Testis (tissue), 2 donors: ENCODE measurements at regions not wholly inside any gene's neighbourhood (a gene's known extent, or its start where the extent isn't known, plus 50 kb on each side); places are given as distances from the start of the nearest gene placed in this dataset.

Experiments used
- POLR2A ChIP-seq: fragments of 450-650 bp; IDR thresholded peaks from one replicate; pipeline ENCODE4 v1.6.1; 2017; ENCODE audit warnings: antibody characterized with exemption, mild to moderate bottlenecking, moderate library complexity
- TF ChIP-seq, protein P1 (sequence below), 3 experiments: fragments of 450-650 bp in 2 of 3; fragments of 200-600 bp in 1 of 3; sonication (generic) in 1 of 3; IDR thresholded peaks; one replicate each; pipeline ENCODE4 v1.5.1; 2016 to 2019; ENCODE audit warnings: antibody characterized with exemption in 3 of 3, mild to moderate bottlenecking in 2 of 3, moderate library complexity in 1 of 3

DNA sequence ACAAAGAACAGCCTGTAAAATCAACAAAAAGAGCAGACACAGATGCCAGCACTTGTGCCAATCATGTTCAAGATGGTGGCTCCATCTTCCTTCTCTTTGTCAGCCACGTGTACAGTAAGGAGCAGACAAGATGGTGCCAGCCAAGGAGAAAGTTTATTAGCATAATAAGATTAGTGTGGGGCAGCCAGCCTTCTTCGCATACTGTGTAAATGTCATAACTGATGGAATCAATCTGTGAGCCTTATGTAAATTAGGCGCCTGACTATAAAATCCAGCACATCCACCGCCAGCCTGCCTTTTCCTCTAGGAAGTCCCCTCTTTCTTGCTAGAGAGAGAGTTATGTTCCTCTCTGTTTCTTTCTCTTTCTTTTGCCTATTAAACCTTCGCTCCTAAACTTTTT, 99.7 kb upstream of the RALGAPA2 start:
- TF ChIP-seq, protein P1, sequence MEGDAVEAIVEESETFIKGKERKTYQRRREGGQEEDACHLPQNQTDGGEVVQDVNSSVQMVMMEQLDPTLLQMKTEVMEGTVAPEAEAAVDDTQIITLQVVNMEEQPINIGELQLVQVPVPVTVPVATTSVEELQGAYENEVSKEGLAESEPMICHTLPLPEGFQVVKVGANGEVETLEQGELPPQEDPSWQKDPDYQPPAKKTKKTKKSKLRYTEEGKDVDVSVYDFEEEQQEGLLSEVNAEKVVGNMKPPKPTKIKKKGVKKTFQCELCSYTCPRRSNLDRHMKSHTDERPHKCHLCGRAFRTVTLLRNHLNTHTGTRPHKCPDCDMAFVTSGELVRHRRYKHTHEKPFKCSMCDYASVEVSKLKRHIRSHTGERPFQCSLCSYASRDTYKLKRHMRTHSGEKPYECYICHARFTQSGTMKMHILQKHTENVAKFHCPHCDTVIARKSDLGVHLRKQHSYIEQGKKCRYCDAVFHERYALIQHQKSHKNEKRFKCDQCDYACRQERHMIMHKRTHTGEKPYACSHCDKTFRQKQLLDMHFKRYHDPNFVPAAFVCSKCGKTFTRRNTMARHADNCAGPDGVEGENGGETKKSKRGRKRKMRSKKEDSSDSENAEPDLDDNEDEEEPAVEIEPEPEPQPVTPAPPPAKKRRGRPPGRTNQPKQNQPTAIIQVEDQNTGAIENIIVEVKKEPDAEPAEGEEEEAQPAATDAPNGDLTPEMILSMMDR (IDR thresholded peaks at IDR 0.05): no peak
- TF ChIP-seq POLR2A: no peak
